ENCODE measurements at regions not wholly inside any gene's neighbourhood (a gene's known extent, or its start where the extent isn't known, plus 50 kb on each side); places are given as distances from the start of the nearest gene placed in this dataset.

DNA sequence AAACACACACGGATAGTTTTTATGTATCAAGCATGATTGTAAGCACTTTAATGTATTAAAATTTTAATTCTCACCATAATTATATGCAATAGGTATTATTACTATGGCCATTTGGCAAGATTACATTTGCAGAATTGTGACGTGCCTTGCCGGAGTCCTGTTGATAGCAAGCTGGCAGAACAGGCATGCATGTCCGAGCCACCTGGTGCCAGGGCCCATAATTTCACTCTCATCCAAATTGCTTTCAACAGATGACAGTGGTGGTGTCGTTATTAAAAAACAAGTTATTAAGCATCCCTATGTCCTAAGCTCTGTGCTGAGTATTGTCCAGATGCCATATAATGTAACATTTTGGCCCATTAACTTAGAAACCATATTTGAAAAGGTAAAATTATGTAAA is 374.3 kb downstream of the FOXO1 start:
- DNase-seq (ENCODE audit: low read depth in 3 of 3) = no peak

DNA sequence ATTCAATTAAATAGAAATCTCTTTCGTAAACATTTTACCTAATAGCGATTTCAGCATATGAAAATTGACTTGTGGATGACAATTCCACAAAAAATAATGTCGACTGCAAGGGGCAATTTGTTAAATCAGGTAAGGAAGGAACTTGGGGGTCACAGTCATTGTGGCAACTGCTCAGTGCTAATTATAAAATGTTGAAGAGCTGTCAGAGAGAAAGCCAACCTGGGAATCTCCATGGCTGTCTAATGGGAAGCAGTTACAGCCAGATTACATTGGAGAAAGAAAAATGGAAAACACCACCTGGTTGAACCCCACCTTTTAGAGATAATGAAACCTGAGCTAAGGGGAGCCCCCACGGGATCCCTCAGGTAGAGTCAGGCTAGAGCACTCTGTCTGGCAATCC is 373.9 kb downstream of the FOXO1 start:
- no peak for DNase-seq (ENCODE audit: low read depth in 3 of 3)

DNA sequence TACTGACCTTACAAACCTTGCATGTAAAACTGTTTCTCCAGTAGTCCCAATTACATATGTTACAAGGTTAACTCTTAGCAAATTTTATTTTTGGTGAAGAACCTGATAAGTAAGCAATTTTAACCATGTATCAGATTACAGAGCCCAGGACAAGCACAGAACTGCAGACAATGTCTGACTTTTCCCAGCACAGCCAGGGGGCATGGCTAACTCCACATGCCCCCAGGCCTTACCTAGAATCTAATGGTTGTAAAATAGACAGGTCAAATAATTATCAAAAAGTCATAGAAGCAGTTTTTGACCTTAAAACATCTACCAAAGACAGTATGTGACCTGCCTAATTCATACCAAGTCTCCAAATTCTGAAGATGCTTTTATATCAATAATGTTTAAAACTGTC is 364.1 kb downstream of the FOXO1 start:
- no peak for DNase-seq (ENCODE audit: low read depth in 3 of 3)

DNA sequence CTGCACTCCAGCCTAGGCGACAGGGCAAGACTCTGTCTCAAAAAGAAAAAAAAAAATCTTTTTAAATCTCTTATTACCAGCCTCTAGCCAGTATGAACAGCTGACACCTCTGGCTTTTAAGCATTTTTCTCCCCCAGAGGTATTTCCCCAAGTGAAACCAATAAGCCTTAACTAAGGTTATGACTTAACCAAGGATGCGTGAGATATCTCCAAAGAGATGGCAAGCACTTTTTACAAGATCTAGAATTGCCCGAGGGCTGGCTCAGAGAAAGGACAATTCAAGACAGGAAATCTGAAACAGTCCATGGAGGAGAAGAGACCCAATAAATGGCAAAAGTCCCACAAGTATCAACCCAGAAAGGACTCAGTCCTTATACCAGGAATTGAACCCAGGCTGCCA is 362.1 kb downstream of the FOXO1 start:
- DNase-seq (ENCODE audit: low read depth in 3 of 3) = no peak

DNA sequence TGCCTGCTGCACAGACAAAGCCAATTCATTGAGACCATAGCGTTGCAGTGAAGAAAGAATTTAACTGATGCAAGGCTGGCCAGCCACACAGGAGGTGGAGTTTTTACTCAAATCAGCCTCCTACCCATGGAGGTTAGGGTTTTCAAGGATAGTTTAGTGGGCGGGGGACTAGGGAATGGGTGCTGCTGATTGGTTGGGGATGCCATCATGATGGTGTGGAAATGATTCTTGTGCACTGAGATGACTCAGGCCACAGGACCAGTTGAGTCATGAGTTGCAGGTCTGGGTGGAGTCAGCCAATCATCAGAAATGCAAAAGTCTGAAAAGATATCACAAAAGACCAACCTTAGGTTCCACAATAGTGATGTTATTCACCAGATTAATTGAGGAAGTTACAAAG is 359.6 kb downstream of the FOXO1 start:
- DNase-seq (ENCODE audit: low read depth in 3 of 3) = no peak

DNA sequence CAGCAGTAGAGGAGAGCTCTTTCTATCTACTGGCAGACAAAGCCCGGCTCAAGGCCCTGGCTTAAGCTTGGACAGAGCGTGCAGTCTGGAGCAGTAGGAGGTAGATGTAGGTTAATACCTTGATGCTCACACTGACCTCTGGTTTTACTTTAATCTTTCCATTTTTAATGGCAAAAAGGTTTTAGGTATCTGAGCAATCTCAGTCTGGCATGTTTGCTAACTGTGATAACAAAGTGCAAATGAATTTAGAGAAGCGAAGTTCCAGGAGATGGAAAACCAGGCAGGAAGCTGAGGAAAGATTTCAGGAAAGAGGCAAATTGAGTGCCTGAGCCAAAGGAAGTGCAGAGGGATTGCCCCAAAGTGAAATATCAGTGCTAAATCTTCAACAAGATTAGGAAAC is 356.6 kb downstream of the FOXO1 start:
- DNase-seq (ENCODE audit: low read depth in 3 of 3) = no peak

DNA sequence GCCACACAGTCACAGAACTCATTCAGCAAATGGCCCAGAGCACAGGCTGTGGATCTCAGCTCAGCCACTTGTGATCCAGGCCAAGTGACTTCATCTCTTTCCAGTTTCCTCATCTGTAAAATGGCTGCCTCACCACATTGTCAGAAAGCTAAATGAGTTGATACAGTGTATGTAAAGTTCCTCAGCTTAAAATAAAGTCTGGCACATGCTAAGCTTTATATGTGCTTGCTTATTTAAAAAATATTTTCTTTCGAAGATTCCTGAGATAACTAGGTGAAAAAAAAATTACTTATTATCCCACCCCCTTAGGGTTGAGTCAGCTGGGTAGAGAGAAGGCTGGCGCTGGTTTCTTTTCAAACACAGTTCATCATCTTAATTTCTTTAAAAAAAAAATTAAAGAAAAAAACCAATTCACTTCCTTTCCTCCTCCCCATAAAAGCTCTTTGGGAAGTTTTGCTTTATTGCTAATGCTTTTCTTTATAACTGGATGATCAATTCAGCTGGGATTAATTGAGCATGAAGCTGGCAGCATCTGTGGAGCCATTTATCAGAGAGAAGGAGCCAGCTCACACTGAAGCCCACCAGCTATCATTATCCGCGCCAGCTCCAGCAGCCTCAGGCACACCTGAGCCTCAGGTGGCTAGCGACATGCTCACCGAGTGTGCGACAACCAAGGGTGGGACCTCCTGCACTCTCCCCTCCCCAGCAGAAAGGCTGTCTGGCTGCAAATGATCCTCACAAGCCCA is 354.9 kb downstream of the FOXO1 start:
- DNase-seq (ENCODE audit: low read depth in 3 of 3) = no peak

DNA sequence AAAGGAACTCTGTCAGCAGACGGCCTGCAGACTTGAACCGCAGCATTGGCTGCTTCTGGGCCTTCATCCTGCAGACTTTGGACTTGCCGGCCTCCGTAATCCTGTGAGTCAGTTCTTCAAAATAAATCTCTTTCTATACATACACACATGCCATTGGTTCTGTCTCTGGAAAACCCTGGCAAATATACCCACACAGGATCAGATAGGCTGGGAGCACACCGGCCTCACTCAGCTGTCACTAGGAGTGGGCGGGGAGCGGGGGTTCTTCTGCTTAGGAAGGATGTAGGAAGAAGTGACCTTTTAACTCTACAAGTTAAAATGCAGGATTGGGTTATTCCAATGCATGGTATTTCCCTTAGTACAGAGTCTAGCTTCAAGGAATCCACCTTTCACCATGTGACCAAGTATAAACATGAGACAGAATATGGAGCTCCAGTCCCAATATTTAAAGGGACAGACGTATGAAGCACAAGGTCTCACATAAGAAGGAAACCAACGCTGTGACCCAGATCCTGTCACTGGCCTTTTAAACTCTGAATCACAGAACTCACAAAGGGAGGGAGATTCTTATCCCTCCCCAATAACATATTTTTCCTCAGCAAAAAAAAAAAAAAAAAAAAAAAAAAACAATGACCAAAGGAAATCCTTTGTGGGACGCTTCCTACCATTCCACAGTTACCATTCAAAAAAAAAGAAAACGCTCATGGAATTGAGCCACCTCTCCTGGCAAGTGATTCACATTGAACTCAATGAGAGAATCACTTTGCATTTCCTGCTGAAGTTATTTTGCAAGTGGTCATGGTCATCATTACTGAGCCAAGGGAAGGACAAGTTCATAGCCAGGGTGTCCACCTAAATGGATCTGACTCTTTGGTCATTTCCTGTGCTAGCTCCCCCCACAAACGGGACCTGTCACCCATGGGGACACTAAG is 352.9 kb downstream of the FOXO1 start:
- DNase-seq (ENCODE audit: low read depth in 3 of 3) = no peak

DNA sequence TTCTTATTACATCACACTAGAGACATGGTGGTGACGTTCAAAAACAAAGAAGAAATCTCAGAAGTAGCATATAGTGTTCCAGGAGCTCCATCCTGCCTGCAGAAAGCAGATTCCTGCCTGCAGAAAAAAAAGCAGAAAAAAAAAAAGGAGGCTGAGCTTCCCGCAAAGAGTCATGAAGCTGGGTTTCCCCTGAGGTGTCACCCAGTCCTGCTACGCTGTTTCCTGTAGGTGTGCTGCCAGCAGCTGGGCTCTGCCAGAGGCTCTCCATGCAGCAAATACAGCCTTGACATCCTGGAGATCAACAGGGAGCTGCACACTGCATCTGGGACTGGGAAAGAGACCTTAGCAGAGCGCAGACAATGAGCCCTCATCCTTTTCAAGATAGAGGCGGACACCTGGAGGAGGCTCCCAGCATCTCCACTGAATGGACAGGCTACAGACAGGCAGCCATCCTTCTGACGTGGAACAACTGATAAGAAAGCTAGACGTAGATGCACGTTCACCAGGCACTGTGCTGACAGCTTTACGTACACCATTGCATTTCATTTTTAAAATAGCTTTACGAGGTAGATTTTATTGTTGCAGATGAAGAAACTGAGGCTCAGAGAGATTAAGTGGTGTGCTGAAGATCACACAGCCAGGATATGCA is 350.9 kb downstream of the FOXO1 start:
- peak in 2 of 3 experiments; percentile 30 to 39 for DNase-seq (ENCODE audit: low read depth in 3 of 3)

DNA sequence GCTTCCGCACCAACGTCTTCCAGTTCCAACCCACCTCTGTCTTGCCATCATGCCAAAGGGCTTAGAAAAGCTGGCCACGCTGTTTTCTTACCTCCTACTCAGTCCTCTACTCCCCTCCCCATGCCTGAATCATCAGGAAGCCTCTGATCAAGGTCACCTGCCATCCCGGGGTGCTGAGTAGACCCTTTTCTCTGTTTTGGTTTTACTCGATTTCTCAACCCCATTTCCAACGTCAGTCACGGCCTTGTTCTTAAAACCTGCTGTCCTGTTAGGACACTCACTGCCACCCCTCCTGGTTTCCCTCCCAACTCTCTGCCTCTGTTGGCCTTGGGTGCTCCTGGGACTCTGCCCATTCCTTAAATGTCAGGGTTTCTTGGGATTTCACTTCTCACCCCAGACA is 350.1 kb downstream of the FOXO1 start:
- peak in 1 of 3 experiments; percentile 11 for DNase-seq (ENCODE audit: low read depth in 3 of 3)

DNA sequence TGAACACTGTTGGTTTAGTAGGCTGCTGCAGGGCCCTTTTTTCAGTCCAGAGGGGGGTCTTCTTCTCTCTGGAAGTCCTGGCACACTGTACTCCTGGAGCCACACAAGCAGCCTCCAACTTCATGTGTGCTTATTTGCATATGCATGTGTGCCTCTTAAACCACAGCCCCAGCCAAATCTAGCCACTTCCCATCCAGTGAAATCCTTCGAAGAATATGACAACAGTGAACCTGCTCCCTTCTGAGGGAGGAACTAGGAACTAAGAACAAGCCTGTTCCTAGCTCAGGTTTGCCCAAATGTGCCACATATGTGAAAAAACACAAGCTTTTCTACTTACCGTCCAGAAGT is 348.5 kb downstream of the FOXO1 start:
- DNase-seq (ENCODE audit: low read depth in 3 of 3) = no peak

DNA sequence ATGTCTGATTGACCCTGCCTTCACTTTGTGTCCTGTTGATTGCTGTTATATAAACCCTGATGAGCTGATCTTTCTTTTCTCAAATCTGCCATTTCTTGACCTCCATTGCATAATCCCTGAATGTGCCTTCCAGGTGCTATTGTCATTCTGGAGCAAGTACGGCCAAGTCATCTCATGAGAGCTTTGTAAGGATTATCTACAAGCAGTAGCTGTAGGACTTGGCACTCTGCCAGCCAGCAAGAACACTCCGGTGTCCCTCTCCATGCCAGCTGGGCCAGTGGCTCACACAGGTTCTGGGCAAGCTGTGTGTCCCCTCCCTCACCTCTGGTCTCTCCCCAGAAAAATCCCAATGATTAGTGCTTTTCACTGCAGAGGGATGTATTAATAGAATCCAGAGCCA is 348.1 kb downstream of the FOXO1 start:
- no peak for DNase-seq (ENCODE audit: low read depth in 3 of 3)

DNA sequence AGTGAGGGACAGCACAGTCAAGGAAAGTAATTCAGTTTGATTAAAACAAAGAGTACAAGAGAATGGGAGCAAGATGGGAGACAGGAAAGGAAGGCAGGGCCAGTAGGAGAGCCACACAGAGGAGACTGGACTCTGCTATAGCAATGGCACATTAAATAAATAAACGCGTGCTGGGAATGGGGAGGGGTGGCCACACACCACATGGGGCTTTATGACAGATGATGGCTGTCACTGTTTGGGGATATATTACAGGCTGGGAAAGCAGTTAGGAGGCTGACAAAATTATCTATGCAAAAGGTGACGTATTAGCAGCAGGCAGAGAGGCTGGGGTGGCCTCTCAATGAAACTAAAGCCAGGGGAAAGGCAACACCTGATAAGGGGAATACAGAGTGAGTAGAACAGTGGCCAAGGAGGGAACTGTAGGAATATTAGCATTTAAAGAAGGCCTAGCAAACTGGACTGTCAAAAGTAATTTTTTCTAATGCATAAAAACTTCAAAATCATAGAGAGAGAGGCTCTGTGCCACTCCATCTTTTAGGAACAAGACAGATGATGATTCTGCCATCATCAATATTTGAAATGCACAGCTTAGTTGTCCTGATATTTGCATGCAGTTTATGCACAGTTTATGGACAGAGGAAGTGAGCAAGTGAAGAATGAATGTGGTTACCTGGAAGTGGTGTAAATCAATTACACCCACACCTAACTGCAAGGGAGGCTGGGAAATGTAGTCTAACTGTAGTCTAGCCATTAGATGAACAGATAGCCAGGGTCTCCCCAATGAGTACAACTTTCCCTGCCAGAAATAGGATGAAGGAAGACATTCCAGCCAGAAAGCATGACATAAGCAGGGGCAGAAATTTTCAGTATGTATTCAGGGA is 346.5 kb downstream of the FOXO1 start:
- DNase-seq (ENCODE audit: low read depth in 3 of 3) = no peak

DNA sequence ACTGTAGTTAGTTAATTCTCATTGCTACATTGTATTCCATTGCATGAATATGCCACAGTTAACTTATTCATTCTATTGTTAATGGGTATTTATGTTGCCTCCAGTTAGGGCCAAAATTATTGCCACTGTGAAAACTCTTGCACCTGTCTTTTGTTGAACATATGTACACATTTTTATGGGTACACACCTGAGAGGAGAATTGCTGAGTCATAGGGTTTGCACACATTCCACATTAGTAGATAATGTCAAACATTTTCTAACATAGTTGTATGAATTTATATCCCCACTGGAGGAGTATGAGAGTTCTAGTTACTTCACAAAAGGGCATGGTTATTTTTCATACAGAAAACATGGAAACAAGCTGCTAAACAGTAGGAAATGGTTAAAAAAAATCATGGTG is 338.4 kb downstream of the FOXO1 start:
- no peak for DNase-seq (ENCODE audit: low read depth in 3 of 3)

DNA sequence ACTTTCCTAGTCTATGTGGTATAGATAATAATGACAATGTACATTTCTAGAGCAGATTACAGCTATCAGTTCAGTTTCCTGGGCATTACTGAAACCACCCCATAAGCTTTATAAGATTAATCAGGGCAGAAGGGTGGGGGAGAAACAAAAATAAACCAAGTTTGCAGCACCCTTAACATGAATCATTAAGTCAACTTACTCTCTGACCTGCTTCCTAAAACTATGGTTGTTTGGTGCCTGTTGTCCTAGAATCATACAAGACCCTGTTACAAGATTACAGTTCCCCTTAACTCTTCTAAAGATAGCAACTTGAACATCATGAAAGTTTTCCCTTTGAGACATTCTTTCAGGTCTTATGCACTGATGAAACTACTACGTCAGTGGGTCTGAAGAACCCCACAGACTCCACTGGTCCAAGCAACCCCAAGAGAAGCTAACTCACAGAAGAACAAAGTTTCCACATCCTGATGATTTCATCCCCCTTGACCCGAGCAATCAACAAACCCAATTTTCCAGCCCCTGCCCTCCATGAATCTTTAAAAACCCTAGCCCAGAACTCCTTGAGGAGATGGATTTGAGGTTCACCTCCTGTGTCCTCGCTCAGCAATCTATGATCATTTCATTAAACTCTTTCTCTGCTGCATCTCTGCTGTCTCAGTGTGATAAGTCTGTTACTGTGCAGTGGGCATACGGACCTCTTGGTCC is 336.5 kb downstream of the FOXO1 start:
- DNase-seq (ENCODE audit: low read depth in 3 of 3) = no peak

DNA sequence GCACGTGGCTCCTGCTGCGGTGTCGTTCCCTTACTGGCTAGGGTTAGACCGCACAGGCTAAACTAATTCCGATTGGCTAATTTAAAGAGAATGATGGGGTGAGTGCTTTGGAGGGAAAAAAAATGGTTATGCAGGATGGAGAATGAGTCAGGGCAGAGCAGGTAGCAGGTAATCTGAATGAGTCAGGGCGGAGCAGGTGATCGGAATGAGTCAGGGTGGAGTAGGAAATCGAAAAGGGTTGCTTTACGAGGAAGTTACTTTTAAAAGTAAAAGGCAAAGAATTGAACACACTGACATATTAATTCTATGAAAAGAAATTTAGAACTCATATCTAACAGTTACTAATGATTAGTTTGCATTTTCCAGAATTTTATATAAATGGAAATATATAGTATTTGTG is 335.5 kb downstream of the FOXO1 start:
- DNase-seq (ENCODE audit: low read depth in 3 of 3) = no peak

DNA sequence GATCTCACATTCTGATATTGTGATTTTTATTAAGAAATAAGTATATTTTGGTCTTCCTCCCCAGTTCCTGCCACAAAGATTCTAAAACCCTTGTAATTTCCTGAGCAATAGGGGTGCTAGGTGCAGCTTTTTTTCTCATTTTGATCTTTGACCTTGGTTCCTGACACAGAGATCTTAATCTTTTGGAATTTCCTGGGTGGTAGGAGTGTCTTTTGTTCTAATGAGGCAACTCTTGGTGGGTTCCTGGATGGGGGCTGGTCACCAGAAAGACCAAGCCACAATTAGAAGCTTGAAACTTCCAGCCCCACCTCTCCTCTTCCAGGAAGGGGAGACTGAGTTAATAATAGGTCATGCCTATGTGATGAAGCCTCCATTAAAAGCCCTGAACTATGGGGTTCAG is 334.6 kb downstream of the FOXO1 start:
- DNase-seq (ENCODE audit: low read depth in 3 of 3) = no peak

DNA sequence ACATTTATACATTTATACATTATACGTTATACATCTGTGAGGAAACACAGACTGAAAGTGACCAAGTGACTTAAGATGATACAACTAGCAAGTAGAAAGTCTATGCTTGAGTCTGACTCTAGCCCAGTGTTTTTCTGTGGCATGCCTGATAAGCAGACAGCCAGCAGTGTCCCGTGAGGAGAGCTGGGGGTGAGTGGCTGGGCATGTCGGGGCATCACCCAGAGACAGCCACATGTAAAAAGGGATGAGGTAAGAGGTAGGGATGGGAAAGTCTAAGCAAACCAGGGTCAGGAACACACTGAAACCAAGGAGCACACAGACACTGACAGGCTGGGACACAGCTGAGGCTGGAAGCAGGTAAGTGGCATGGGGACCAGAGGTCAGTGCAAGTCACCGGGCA is 333.2 kb downstream of the FOXO1 start:
- no peak for DNase-seq (ENCODE audit: low read depth in 3 of 3)

DNA sequence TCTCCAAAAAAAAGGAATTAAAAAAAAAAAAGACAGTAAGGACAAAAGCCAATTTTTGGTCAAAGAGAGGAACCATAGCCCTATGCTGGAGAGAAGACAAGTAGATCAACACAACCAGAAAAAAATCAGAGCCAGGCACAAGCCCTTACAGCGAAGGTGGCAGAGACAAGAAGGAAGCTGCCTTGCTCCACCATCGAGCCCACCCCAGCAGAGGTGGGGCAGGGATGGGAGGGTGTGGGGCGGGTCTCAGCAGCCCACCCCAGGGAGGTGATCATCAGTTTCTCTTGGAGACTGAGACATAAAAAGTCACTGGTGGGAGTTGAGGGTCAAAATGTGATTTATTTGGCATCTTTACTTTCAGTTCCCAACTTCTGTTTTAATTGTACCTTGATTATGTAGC is 332.4 kb downstream of the FOXO1 start:
- DNase-seq (ENCODE audit: low read depth in 3 of 3) = no peak

DNA sequence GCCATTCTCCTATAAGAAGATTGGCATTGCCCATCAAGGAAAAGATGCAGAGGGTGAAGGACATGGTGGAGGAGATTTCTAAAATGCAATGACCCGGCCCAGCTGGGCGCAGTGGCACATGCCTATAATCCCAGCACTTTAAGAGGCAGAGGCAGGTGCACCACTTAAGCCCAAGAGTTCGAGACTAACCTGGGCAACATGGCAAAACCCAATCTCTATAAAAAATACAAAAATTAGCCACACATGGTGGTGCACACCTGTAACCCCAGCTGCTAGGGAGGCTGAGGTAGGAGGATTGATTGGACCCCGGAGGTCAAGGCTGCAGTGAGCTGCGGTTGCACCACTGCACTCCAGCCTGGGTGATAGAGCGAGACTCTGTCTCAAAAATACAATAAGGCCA is 331.8 kb downstream of the FOXO1 start:
- DNase-seq (ENCODE audit: low read depth in 3 of 3) = no peak
